ENCODE measurements at regions not wholly inside any gene's neighbourhood (a gene's known extent, or its start where the extent isn't known, plus 50 kb on each side); places are given as distances from the start of the nearest gene placed in this dataset.

- Histone ChIP-seq H3K4me1 (ENCODE audit: control insufficient read depth, insufficient read depth, low read length) (peaks cover 30% of the 10 kb centered on the region), H3K9ac (ENCODE audit: low read length) (peak overlapping the region; percentile 69), H3K27me3 (ENCODE audit: control insufficient read depth, insufficient read depth, low read length) (no peaks in the 10 kb centered on the region), H3K36me3 (ENCODE audit: control insufficient read depth, insufficient read depth, low read length) (no peaks in the 10 kb centered on the region), H3K4me3 (ENCODE audit: low read length) (no peak overlapping the region), H3K9me3 (ENCODE audit: control insufficient read depth, low read length) (no peaks in the 10 kb centered on the region)
Measured at GRCh38 chr17:72587156-72587555, 466.3 kb downstream of the SOX9 start.

- Histone ChIP-seq H3K36me3 (ENCODE audit: control insufficient read depth, insufficient read depth, low read length) (no peaks in the 10 kb centered on the region), H3K9ac (ENCODE audit: low read length) (peak overlapping the region; percentile 69), H3K9me3 (ENCODE audit: control insufficient read depth, low read length) (no peaks in the 10 kb centered on the region), H3K4me3 (ENCODE audit: low read length) (no peak overlapping the region), H3K27me3 (ENCODE audit: control insufficient read depth, insufficient read depth, low read length) (no peaks in the 10 kb centered on the region), H3K4me1 (ENCODE audit: control insufficient read depth, insufficient read depth, low read length) (peaks cover 31% of the 10 kb centered on the region)
Measured at GRCh38 chr17:72587773-72588511, 467.1 kb downstream of the SOX9 start.

GRCh38 chr17:72588561-72588960 is 467.7 kb downstream of the SOX9 start:
- no peak overlapping the region for H3K4me3 ChIP-seq (ENCODE audit: low read length)
- peak overlapping the region; percentile 69 for H3K9ac ChIP-seq (ENCODE audit: low read length)
- H3K9me3 ChIP-seq (ENCODE audit: control insufficient read depth, low read length), result no peaks in the 10 kb centered on the region
- peaks cover 36% of the 10 kb centered on the region for H3K4me1 ChIP-seq (ENCODE audit: control insufficient read depth, insufficient read depth, low read length)
- H3K27me3 ChIP-seq (ENCODE audit: control insufficient read depth, insufficient read depth, low read length), result no peaks in the 10 kb centered on the region
- no peaks in the 10 kb centered on the region for H3K36me3 ChIP-seq (ENCODE audit: control insufficient read depth, insufficient read depth, low read length)

- Histone ChIP-seq H3K27me3 (ENCODE audit: control insufficient read depth, insufficient read depth, low read length) (no peaks in the 10 kb centered on the region), H3K9me3 (ENCODE audit: control insufficient read depth, low read length) (no peaks in the 10 kb centered on the region), H3K36me3 (ENCODE audit: control insufficient read depth, insufficient read depth, low read length) (no peaks in the 10 kb centered on the region), H3K9ac (ENCODE audit: low read length) (peak overlapping the region; percentile 69), H3K4me3 (ENCODE audit: low read length) (peak overlapping the region; percentile 38), H3K4me1 (ENCODE audit: control insufficient read depth, insufficient read depth, low read length) (peaks cover 36% of the 10 kb centered on the region)
Measured at GRCh38 chr17:72588961-72589360, 468.1 kb downstream of the SOX9 start.

- H3K27me3 ChIP-seq (ENCODE audit: control insufficient read depth, insufficient read depth, low read length), result no peaks in the 10 kb centered on the region
Measured at GRCh38 chr17:72590382-72590781, 469.6 kb downstream of the SOX9 start.

GRCh38 chr17:72590882-72591281 is 470.1 kb downstream of the SOX9 start:
- no peaks in the 10 kb centered on the region for H3K36me3 ChIP-seq (ENCODE audit: control insufficient read depth, insufficient read depth, low read length)
- no peaks in the 10 kb centered on the region for H3K27me3 ChIP-seq (ENCODE audit: control insufficient read depth, insufficient read depth, low read length)
- peaks cover 36% of the 10 kb centered on the region for H3K4me1 ChIP-seq (ENCODE audit: control insufficient read depth, insufficient read depth, low read length)
- H3K9ac ChIP-seq (ENCODE audit: low read length), result peak overlapping the region; percentile 91
- H3K9me3 ChIP-seq (ENCODE audit: control insufficient read depth, low read length), result no peaks in the 10 kb centered on the region
- peak overlapping the region; percentile 96 for H3K4me3 ChIP-seq (ENCODE audit: low read length)

More at GRCh38 chr17:72590382-72590781, 469.6 kb downstream of the SOX9 start:
- Histone ChIP-seq H3K4me1 (ENCODE audit: control insufficient read depth, insufficient read depth, low read length) (peaks cover 36% of the 10 kb centered on the region), H3K9me3 (ENCODE audit: control insufficient read depth, low read length) (no peaks in the 10 kb centered on the region), H3K4me3 (ENCODE audit: low read length) (peak overlapping the region; percentile 96), H3K36me3 (ENCODE audit: control insufficient read depth, insufficient read depth, low read length) (no peaks in the 10 kb centered on the region), H3K9ac (ENCODE audit: low read length) (peak overlapping the region; percentile 91)

- Histone ChIP-seq H3K4me3 (ENCODE audit: low read length) (peak overlapping the region; percentile 96), H3K9me3 (ENCODE audit: control insufficient read depth, low read length) (no peaks in the 10 kb centered on the region), H3K4me1 (ENCODE audit: control insufficient read depth, insufficient read depth, low read length) (peaks cover 35% of the 10 kb centered on the region), H3K36me3 (ENCODE audit: control insufficient read depth, insufficient read depth, low read length) (no peaks in the 10 kb centered on the region), H3K9ac (ENCODE audit: low read length) (peak overlapping the region; percentile 91), H3K27me3 (ENCODE audit: control insufficient read depth, insufficient read depth, low read length) (no peaks in the 10 kb centered on the region)
Measured at GRCh38 chr17:72591289-72592241, 470.7 kb downstream of the SOX9 start.

GRCh38 chr17:72592242-72592966 is 471.6 kb downstream of the SOX9 start:
- peak overlapping the region; percentile 91 for H3K9ac ChIP-seq (ENCODE audit: low read length)
- H3K4me1 ChIP-seq (ENCODE audit: control insufficient read depth, insufficient read depth, low read length), result peaks cover 26% of the 10 kb centered on the region
- peak overlapping the region; percentile 96 for H3K4me3 ChIP-seq (ENCODE audit: low read length)
- no peaks in the 10 kb centered on the region for H3K36me3 ChIP-seq (ENCODE audit: control insufficient read depth, insufficient read depth, low read length)
- no peaks in the 10 kb centered on the region for H3K27me3 ChIP-seq (ENCODE audit: control insufficient read depth, insufficient read depth, low read length)
- no peaks in the 10 kb centered on the region for H3K9me3 ChIP-seq (ENCODE audit: control insufficient read depth, low read length)

GRCh38 chr17:72592967-72593325 is 472.1 kb downstream of the SOX9 start:
- Histone ChIP-seq H3K27me3 (ENCODE audit: control insufficient read depth, insufficient read depth, low read length) (no peaks in the 10 kb centered on the region), H3K9me3 (ENCODE audit: control insufficient read depth, low read length) (no peaks in the 10 kb centered on the region), H3K4me1 (ENCODE audit: control insufficient read depth, insufficient read depth, low read length) (peaks cover 25% of the 10 kb centered on the region), H3K36me3 (ENCODE audit: control insufficient read depth, insufficient read depth, low read length) (no peaks in the 10 kb centered on the region), H3K9ac (ENCODE audit: low read length) (no peak overlapping the region), H3K4me3 (ENCODE audit: low read length) (no peak overlapping the region)

- H3K9me3 ChIP-seq (ENCODE audit: control insufficient read depth, low read length), result no peaks in the 10 kb centered on the region
- H3K36me3 ChIP-seq (ENCODE audit: control insufficient read depth, insufficient read depth, low read length), result no peaks in the 10 kb centered on the region
- H3K9ac ChIP-seq (ENCODE audit: low read length), result no peak overlapping the region
- H3K4me1 ChIP-seq (ENCODE audit: control insufficient read depth, insufficient read depth, low read length), result peaks cover 20% of the 10 kb centered on the region
- no peak overlapping the region for H3K4me3 ChIP-seq (ENCODE audit: low read length)
- no peaks in the 10 kb centered on the region for H3K27me3 ChIP-seq (ENCODE audit: control insufficient read depth, insufficient read depth, low read length)
Measured at GRCh38 chr17:72594248-72594647, 473.4 kb downstream of the SOX9 start.
